ENCODE measurements at regions not wholly inside any gene's neighbourhood (a gene's known extent, or its start where the extent isn't known, plus 50 kb on each side); places are given as distances from the start of the nearest gene placed in this dataset.
"Not testable (repeated sequence)": the region's sequence is repeated elsewhere in the genome, so short reads cannot be mapped to it uniquely, and the experiment has no call there.

- H3K4me2 ChIP-seq (ENCODE audit: low read length), result no peak overlapping the region
Measured at GRCh38 chr1:208350815-208351214, 106.6 kb upstream of the PLXNA2 start.

GRCh38 chr1:208351838-208352237 lies 107.7 kb upstream of the PLXNA2 start:
- Histone ChIP-seq H3K27me3 (ENCODE audit: control insufficient read depth, insufficient read depth, low read length) (peaks cover 7% of the 10 kb centered on the region), H3K4me2 (ENCODE audit: low read length) (no peak overlapping the region), H3K4me3 (ENCODE audit: low read length) (no peak overlapping the region), H3K4me1 (ENCODE audit: control insufficient read depth, insufficient read depth, low read length) (no peaks in the 10 kb centered on the region), H3K9me3 (replicated peaks; ENCODE audit: low read length) (no peaks in the 10 kb centered on the region), H3K9ac (ENCODE audit: low read depth, low read length) (no peak overlapping the region), H3K36me3 (ENCODE audit: insufficient read depth, low read length) (no peaks in the 10 kb centered on the region)

More at GRCh38 chr1:208350815-208351214, 106.6 kb upstream of the PLXNA2 start:
- no peaks in the 10 kb centered on the region for H3K36me3 ChIP-seq (ENCODE audit: insufficient read depth, low read length)
- H3K4me1 ChIP-seq (ENCODE audit: control insufficient read depth, insufficient read depth, low read length), result no peaks in the 10 kb centered on the region
- no peak overlapping the region for H3K4me3 ChIP-seq (ENCODE audit: low read length)
- H3K9me3 ChIP-seq (replicated peaks; ENCODE audit: low read length), result no peaks in the 10 kb centered on the region
- H3K9ac ChIP-seq (ENCODE audit: low read depth, low read length), result no peak overlapping the region
- peaks cover 10% of the 10 kb centered on the region for H3K27me3 ChIP-seq (ENCODE audit: control insufficient read depth, insufficient read depth, low read length)

GRCh38 chr1:208353797-208354196 lies 109.6 kb upstream of the PLXNA2 start:
- not testable (repeated sequence) for H3K4me3 ChIP-seq (ENCODE audit: low read length); H3K9me3 ChIP-seq (replicated peaks; ENCODE audit: low read length); H3K27me3 ChIP-seq (ENCODE audit: control insufficient read depth, insufficient read depth, low read length); H3K36me3 ChIP-seq (ENCODE audit: insufficient read depth, low read length); H3K9ac ChIP-seq (ENCODE audit: low read depth, low read length); H3K4me2 ChIP-seq (ENCODE audit: low read length); H3K4me1 ChIP-seq (ENCODE audit: control insufficient read depth, insufficient read depth, low read length)

- peaks cover 12% of the 10 kb centered on the region for H3K27me3 ChIP-seq (ENCODE audit: control insufficient read depth, insufficient read depth, low read length)
- H3K9ac ChIP-seq (ENCODE audit: low read depth, low read length), result no peak overlapping the region
- H3K4me2 ChIP-seq (ENCODE audit: low read length), result no peak overlapping the region
- no peak overlapping the region for H3K4me3 ChIP-seq (ENCODE audit: low read length)
- no peaks in the 10 kb centered on the region for H3K9me3 ChIP-seq (replicated peaks; ENCODE audit: low read length)
- no peaks in the 10 kb centered on the region for H3K36me3 ChIP-seq (ENCODE audit: insufficient read depth, low read length)
- no peaks in the 10 kb centered on the region for H3K4me1 ChIP-seq (ENCODE audit: control insufficient read depth, insufficient read depth, low read length)
Measured at GRCh38 chr1:208357644-208358507, 113.7 kb upstream of the PLXNA2 start.

GRCh38 chr1:208358651-208359050 lies 114.5 kb upstream of the PLXNA2 start:
- no peaks in the 10 kb centered on the region for H3K36me3 ChIP-seq (ENCODE audit: insufficient read depth, low read length)
- H3K4me3 ChIP-seq (ENCODE audit: low read length), result no peak overlapping the region
- peaks cover 12% of the 10 kb centered on the region for H3K27me3 ChIP-seq (ENCODE audit: control insufficient read depth, insufficient read depth, low read length)
- H3K9ac ChIP-seq (ENCODE audit: low read depth, low read length), result no peak overlapping the region
- no peaks in the 10 kb centered on the region for H3K9me3 ChIP-seq (replicated peaks; ENCODE audit: low read length)
- H3K4me1 ChIP-seq (ENCODE audit: control insufficient read depth, insufficient read depth, low read length), result no peaks in the 10 kb centered on the region
- no peak overlapping the region for H3K4me2 ChIP-seq (ENCODE audit: low read length)

- Histone ChIP-seq H3K27me3 (ENCODE audit: control insufficient read depth, insufficient read depth, low read length) (peaks cover 5% of the 10 kb centered on the region), H3K4me3 (ENCODE audit: low read length) (no peak overlapping the region), H3K9me3 (replicated peaks; ENCODE audit: low read length) (no peaks in the 10 kb centered on the region), H3K36me3 (ENCODE audit: insufficient read depth, low read length) (no peaks in the 10 kb centered on the region), H3K4me2 (ENCODE audit: low read length) (no peak overlapping the region), H3K9ac (ENCODE audit: low read depth, low read length) (no peak overlapping the region), H3K4me1 (ENCODE audit: control insufficient read depth, insufficient read depth, low read length) (no peaks in the 10 kb centered on the region)
Measured at GRCh38 chr1:208362011-208362410, 117.8 kb upstream of the PLXNA2 start.

- no peaks in the 10 kb centered on the region for H3K36me3 ChIP-seq (ENCODE audit: insufficient read depth, low read length)
Measured at GRCh38 chr1:208366559-208366958, 122.4 kb upstream of the PLXNA2 start.

GRCh38 chr1:208369045-208369444 lies 124.9 kb upstream of the PLXNA2 start:
- Histone ChIP-seq H3K9me3 (replicated peaks; ENCODE audit: low read length) (no peaks in the 10 kb centered on the region), H3K4me3 (ENCODE audit: low read length) (no peak overlapping the region), H3K36me3 (ENCODE audit: insufficient read depth, low read length) (no peaks in the 10 kb centered on the region), H3K4me1 (ENCODE audit: control insufficient read depth, insufficient read depth, low read length) (no peaks in the 10 kb centered on the region), H3K9ac (ENCODE audit: low read depth, low read length) (no peak overlapping the region), H3K27me3 (ENCODE audit: control insufficient read depth, insufficient read depth, low read length) (peaks cover 14% of the 10 kb centered on the region), H3K4me2 (ENCODE audit: low read length) (no peak overlapping the region)

More at GRCh38 chr1:208366559-208366958, 122.4 kb upstream of the PLXNA2 start:
- no peak overlapping the region for H3K9ac ChIP-seq (ENCODE audit: low read depth, low read length)
- no peaks in the 10 kb centered on the region for H3K4me1 ChIP-seq (ENCODE audit: control insufficient read depth, insufficient read depth, low read length)
- H3K4me2 ChIP-seq (ENCODE audit: low read length), result no peak overlapping the region
- peaks cover 19% of the 10 kb centered on the region for H3K27me3 ChIP-seq (ENCODE audit: control insufficient read depth, insufficient read depth, low read length)
- H3K9me3 ChIP-seq (replicated peaks; ENCODE audit: low read length), result no peaks in the 10 kb centered on the region
- no peak overlapping the region for H3K4me3 ChIP-seq (ENCODE audit: low read length)

GRCh38 chr1:208369658-208370057 lies 125.5 kb upstream of the PLXNA2 start:
- Histone ChIP-seq H3K4me2 (ENCODE audit: low read length) (no peak overlapping the region), H3K27me3 (ENCODE audit: control insufficient read depth, insufficient read depth, low read length) (peaks cover 14% of the 10 kb centered on the region), H3K4me1 (ENCODE audit: control insufficient read depth, insufficient read depth, low read length) (no peaks in the 10 kb centered on the region), H3K4me3 (ENCODE audit: low read length) (no peak overlapping the region), H3K36me3 (ENCODE audit: insufficient read depth, low read length) (no peaks in the 10 kb centered on the region), H3K9ac (ENCODE audit: low read depth, low read length) (no peak overlapping the region), H3K9me3 (replicated peaks; ENCODE audit: low read length) (no peaks in the 10 kb centered on the region)

- Histone ChIP-seq H3K9me3 (replicated peaks; ENCODE audit: low read length) (no peaks in the 10 kb centered on the region), H3K36me3 (ENCODE audit: insufficient read depth, low read length) (no peaks in the 10 kb centered on the region), H3K4me2 (ENCODE audit: low read length) (no peak overlapping the region), H3K4me1 (ENCODE audit: control insufficient read depth, insufficient read depth, low read length) (no peaks in the 10 kb centered on the region), H3K9ac (ENCODE audit: low read depth, low read length) (no peak overlapping the region), H3K4me3 (ENCODE audit: low read length) (no peak overlapping the region), H3K27me3 (ENCODE audit: control insufficient read depth, insufficient read depth, low read length) (peaks cover 10% of the 10 kb centered on the region)
Measured at GRCh38 chr1:208374391-208374941, 130.3 kb upstream of the PLXNA2 start.

GRCh38 chr1:208381481-208381880 lies 137.3 kb upstream of the PLXNA2 start:
- no peak overlapping the region for H3K4me3 ChIP-seq (ENCODE audit: low read length)
- H3K4me1 ChIP-seq (ENCODE audit: control insufficient read depth, insufficient read depth, low read length), result no peaks in the 10 kb centered on the region
- peaks cover under 1% of the 10 kb centered on the region for H3K27me3 ChIP-seq (ENCODE audit: control insufficient read depth, insufficient read depth, low read length)
- no peaks in the 10 kb centered on the region for H3K9me3 ChIP-seq (replicated peaks; ENCODE audit: low read length)
- no peak overlapping the region for H3K4me2 ChIP-seq (ENCODE audit: low read length)
- H3K9ac ChIP-seq (ENCODE audit: low read depth, low read length), result no peak overlapping the region
- no peaks in the 10 kb centered on the region for H3K36me3 ChIP-seq (ENCODE audit: insufficient read depth, low read length)
